ENCODE measurements at regions not wholly inside any gene's neighbourhood (a gene's known extent, or its start where the extent isn't known, plus 50 kb on each side); places are given as distances from the start of the nearest gene placed in this dataset.

- no peaks in the 10 kb centered on the region for H3K36me3 ChIP-seq
- peaks cover 0 to 3% (median 3%) of the 10 kb centered on the region in 3 donors for H3K9me3 ChIP-seq
- DNase-seq: no peak
- TF ChIP-seq, protein P1, sequence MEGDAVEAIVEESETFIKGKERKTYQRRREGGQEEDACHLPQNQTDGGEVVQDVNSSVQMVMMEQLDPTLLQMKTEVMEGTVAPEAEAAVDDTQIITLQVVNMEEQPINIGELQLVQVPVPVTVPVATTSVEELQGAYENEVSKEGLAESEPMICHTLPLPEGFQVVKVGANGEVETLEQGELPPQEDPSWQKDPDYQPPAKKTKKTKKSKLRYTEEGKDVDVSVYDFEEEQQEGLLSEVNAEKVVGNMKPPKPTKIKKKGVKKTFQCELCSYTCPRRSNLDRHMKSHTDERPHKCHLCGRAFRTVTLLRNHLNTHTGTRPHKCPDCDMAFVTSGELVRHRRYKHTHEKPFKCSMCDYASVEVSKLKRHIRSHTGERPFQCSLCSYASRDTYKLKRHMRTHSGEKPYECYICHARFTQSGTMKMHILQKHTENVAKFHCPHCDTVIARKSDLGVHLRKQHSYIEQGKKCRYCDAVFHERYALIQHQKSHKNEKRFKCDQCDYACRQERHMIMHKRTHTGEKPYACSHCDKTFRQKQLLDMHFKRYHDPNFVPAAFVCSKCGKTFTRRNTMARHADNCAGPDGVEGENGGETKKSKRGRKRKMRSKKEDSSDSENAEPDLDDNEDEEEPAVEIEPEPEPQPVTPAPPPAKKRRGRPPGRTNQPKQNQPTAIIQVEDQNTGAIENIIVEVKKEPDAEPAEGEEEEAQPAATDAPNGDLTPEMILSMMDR (IDR thresholded peaks at IDR 0.05): no peak
- intact Hi-C loops (cut with DNase I; ENCODE audit: low total_unique reads): no loop called here
- H3K4me1 ChIP-seq: no peaks in the 10 kb centered on the region
- no peaks in the 10 kb centered on the region for H3K27me3 ChIP-seq
- no peak overlapping the region for H3K27ac ChIP-seq
- no peak overlapping the region for H3K4me3 ChIP-seq
These were observed 969.4 kb downstream of the NTRK3 start for GRCh38 chr15:87287156-87287555.

DNA sequence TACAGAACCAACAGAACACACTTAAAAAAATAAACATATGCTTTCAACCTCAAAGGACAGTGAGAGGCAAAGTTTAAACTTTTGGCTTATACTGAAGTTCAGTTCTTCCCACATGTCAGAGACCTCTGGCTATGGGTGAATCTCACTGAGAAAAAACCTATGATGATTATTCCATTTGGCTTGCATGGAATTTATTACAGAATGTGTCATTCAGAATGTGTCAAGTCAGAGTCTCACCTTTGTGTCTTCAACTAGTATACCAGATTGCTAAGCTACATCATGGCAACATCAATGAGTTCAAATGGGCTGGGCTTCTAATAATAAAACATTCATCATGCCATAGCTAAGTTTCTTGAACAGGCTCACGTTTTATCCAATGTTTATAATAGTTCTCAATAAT is 987.0 kb downstream of the NTRK3 start:
- Histone ChIP-seq H3K9me3 (peaks cover 0 to 11% (median 10%) of the 10 kb centered on the region in 3 donors), H3K4me1 (no peaks in the 10 kb centered on the region), H3K27me3 (no peaks in the 10 kb centered on the region), H3K4me3 (no peak overlapping the region), H3K36me3 (no peaks in the 10 kb centered on the region), H3K27ac (no peak overlapping the region)
- DNase-seq: no peak
- intact Hi-C loops (cut with DNase I; ENCODE audit: low total_unique reads): no loop called here
- TF ChIP-seq, protein P1 (IDR thresholded peaks at IDR 0.05): no peak

DNA sequence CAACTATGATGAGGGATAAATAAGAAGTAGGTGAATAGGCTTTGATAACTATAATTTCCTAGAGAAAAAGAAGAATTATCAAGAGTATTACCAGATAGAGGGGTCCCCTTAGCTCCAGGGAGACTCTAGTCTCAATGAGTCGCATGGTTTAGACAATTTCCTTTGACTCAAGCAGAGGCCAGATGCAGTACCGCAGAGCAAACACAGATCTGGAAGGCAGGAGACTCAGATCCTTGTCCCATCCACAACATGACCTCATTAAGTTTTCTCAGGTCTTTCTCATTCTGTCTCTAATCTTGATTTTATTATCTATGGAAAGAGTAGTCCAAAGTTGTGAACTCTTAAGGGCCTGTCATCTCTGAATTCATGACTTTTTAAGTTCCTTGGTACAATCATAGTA is 987.9 kb downstream of the NTRK3 start:
- H3K4me1 ChIP-seq: no peaks in the 10 kb centered on the region
- no peak overlapping the region for H3K27ac ChIP-seq
- no peak for DNase-seq
- H3K36me3 ChIP-seq: no peaks in the 10 kb centered on the region
- intact Hi-C loops (cut with DNase I; ENCODE audit: low total_unique reads): no loop called here
- H3K4me3 ChIP-seq: no peak overlapping the region
- TF ChIP-seq, protein P1 (IDR thresholded peaks at IDR 0.05): no peak
- no peaks in the 10 kb centered on the region for H3K27me3 ChIP-seq
- H3K9me3 ChIP-seq: peaks cover 0 to 7% (median 6%) of the 10 kb centered on the region in 3 donors

- intact Hi-C loops (cut with DNase I; ENCODE audit: low total_unique reads): no loop called here
- no peak for DNase-seq
- H3K9me3 ChIP-seq: peaks cover 0 to 3% (median 0%) of the 10 kb centered on the region in 3 donors
- no peaks in the 10 kb centered on the region for H3K27me3 ChIP-seq
- H3K27ac ChIP-seq: no peak overlapping the region
- H3K36me3 ChIP-seq: no peaks in the 10 kb centered on the region
- no peaks in the 10 kb centered on the region for H3K4me1 ChIP-seq
- H3K4me3 ChIP-seq: no peak overlapping the region
- TF ChIP-seq, protein P1 (IDR thresholded peaks at IDR 0.05): no peak
These were observed 988.7 kb downstream of the NTRK3 start for GRCh38 chr15:87267798-87268197.

- no peak overlapping the region for H3K4me3 ChIP-seq
These were observed 992.7 kb downstream of the NTRK3 start for GRCh38 chr15:87263871-87264270.

More at GRCh38 chr15:87263871-87264270, 992.7 kb downstream of the NTRK3 start:
- Histone ChIP-seq H3K36me3 (no peaks in the 10 kb centered on the region), H3K9me3 (no peaks in the 10 kb centered on the region), H3K4me1 (no peaks in the 10 kb centered on the region), H3K27ac (no peak overlapping the region), H3K27me3 (no peaks in the 10 kb centered on the region)
- no peak for DNase-seq
- intact Hi-C loops (cut with DNase I; ENCODE audit: low total_unique reads): no loop called here
- TF ChIP-seq, protein P1 (IDR thresholded peaks at IDR 0.05): no peak

Measured in tibial artery (tissue), 4 donors.